Ovary (tissue), 3 donors: ENCODE measurements at regions not wholly inside any gene's neighbourhood (a gene's known extent, or its start where the extent isn't known, plus 50 kb on each side); places are given as distances from the start of the nearest gene placed in this dataset.

Experiments
- POLR2A ChIP-seq: fragments of 450-650 bp; IDR thresholded peaks from one replicate; pipeline ENCODE4 v1.6.1; 2017; ENCODE audit warnings: antibody characterized with exemption, mild to moderate bottlenecking, moderate library complexity
- TF ChIP-seq, protein P1 (sequence below), 3 donors: fragments of 450-650 bp in 2 of 3; fragments of 200-600 bp in 1 of 3; IDR thresholded peaks; one replicate each; pipeline versions ENCODE4 v1.5.1 to v1.8.0; 2016 to 2022; ENCODE audit warnings: antibody characterized with exemption in 3 of 3, mild to moderate bottlenecking in 1 of 3
- donor health status: DM: no; HTN: no; CAD: no.

DNA sequence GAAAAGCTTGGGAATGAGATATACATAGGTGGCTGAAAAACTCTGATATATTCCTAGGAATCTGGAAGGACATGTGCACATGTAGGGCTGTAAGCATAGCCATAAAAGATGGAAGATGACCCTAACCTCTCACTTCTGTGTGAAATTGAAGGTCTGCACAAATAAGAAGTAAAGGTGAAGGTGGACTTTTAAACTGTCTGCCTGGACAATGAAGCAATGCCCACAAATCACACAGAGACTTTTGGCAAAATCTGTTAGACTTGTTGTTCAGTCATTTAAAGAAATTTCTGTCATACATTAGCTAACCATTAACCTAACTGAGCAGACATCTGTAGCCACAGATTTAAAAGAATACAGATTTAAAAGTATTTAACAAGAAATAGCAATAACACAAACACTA lies 65.3 kb upstream of the CCDC178 start:
- no peak for TF ChIP-seq POLR2A
- TF ChIP-seq, protein P1, sequence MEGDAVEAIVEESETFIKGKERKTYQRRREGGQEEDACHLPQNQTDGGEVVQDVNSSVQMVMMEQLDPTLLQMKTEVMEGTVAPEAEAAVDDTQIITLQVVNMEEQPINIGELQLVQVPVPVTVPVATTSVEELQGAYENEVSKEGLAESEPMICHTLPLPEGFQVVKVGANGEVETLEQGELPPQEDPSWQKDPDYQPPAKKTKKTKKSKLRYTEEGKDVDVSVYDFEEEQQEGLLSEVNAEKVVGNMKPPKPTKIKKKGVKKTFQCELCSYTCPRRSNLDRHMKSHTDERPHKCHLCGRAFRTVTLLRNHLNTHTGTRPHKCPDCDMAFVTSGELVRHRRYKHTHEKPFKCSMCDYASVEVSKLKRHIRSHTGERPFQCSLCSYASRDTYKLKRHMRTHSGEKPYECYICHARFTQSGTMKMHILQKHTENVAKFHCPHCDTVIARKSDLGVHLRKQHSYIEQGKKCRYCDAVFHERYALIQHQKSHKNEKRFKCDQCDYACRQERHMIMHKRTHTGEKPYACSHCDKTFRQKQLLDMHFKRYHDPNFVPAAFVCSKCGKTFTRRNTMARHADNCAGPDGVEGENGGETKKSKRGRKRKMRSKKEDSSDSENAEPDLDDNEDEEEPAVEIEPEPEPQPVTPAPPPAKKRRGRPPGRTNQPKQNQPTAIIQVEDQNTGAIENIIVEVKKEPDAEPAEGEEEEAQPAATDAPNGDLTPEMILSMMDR (IDR thresholded peaks at IDR 0.05), result no peak
